GM13976 (cell line): ENCODE measurements at regions not wholly inside any gene's neighbourhood (a gene's known extent, or its start where the extent isn't known, plus 50 kb on each side); places are given as distances from the start of the nearest gene placed in this dataset.
"Not testable (repeated sequence)": the region's sequence is repeated elsewhere in the genome, so short reads cannot be mapped to it uniquely, and the experiment has no call there.

Experiments
- DNase-seq: peaks from one replicate; pipeline ENCODE4 v3.0.0; 2012; ENCODE audit warnings: low spot score
- in situ Hi-C: fragments of 300-500 bp; cut with MboI; formaldehyde crosslinking; loops from one replicate; pipeline ENCODE4 v1.12.0; 2022; ENCODE audit warnings: low sequenced_read_pairs, mixed read lengths, inconsistent platforms; ENCODE audit not compliant: unreplicated experiment
- TF ChIP-seq, protein P1 (sequence below): IDR thresholded peaks from 2 replicates; pipeline ENCODE4 v1.5.1; 2012; ENCODE audit warnings: borderline replicate concordance, mild to moderate bottlenecking; ENCODE audit not compliant: insufficient read depth; ENCODE audit errors: extremely low read depth, missing control alignments, control extremely low read depth

DNA sequence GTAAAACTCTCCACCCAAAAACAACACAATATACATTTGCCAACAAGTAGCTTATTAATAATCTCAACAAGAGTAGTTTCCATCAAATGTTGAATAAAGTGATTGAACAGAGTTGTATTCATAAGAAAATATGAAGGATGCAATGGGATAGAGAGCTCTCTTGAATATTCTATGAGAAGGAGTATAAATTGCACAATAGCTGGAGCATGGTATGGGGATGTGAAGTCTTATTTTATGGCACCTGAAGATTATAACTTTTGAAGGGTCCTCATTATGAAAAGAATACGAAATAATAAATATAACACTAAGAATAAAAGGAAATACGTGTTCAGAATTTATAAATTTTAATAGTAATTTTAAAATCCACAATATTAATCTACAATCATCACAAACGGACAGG is 1415.1 kb downstream of the KCNT2 start:
- in situ Hi-C loops = no loop called here
- no peak for DNase-seq
- TF ChIP-seq, protein P1, sequence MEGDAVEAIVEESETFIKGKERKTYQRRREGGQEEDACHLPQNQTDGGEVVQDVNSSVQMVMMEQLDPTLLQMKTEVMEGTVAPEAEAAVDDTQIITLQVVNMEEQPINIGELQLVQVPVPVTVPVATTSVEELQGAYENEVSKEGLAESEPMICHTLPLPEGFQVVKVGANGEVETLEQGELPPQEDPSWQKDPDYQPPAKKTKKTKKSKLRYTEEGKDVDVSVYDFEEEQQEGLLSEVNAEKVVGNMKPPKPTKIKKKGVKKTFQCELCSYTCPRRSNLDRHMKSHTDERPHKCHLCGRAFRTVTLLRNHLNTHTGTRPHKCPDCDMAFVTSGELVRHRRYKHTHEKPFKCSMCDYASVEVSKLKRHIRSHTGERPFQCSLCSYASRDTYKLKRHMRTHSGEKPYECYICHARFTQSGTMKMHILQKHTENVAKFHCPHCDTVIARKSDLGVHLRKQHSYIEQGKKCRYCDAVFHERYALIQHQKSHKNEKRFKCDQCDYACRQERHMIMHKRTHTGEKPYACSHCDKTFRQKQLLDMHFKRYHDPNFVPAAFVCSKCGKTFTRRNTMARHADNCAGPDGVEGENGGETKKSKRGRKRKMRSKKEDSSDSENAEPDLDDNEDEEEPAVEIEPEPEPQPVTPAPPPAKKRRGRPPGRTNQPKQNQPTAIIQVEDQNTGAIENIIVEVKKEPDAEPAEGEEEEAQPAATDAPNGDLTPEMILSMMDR = no peak

DNA sequence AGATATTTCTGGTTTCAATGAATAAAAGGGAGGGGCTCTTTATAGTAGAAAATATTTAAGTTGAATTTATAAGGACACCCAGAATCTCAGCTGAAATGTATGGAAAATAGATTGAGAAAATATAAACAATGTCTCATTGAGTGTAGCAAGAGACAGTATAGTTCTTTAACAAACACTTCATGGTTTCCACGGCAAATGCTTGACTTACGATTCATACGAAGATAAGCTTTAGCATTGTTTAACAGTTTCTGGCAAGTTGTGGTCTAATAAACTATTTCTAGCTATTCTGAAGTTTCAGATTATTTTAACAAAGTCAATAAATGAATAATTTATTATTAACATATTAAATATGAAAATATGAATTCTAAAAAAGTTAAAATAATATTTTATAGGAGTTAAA is 1419.4 kb downstream of the KCNT2 start:
- DNase-seq = no peak
- TF ChIP-seq, protein P1 = no peak
- in situ Hi-C loops = no loop called here

DNA sequence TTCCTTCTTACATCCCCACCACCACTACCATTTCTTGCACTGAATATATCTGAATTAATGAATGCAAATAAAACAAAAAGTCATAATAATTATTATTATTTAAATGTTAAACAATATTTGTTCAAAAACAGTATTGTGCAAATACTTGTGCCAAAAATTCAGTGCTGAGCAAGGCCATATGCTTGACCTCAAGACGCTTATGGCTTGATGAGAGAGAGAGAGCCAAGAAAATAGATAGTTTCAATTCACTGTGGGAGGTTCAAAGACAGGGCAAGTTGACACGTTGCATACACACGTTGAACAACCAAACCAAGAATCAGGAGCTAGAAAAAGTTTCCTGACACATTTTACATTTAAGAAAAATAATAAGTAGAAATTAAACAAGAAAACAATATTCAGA is 1421.7 kb downstream of the KCNT2 start:
- in situ Hi-C loops = no loop called here
- no peak for DNase-seq

DNA sequence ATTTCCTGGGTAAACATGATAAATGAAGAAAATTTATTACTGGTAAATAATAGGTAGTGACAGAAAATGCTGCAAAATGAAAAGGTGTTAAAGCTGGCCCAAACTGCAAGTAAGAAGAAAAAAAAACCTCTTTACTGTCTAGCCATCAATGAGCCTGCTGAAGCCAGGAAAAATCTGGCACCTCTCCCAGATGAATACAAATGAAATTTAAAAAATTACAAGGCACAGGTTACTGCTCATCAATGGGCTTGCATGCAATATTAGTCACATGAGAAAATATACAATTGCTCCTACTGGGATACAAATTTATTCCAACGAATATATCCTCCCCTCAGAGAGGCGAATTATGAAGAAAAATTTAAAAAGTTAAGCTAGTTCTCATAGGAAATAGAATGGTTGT is 1422.5 kb downstream of the KCNT2 start:
- DNase-seq = no peak
- in situ Hi-C loops = no loop called here
- TF ChIP-seq, protein P1 = no peak

More for the DNA sequence above, 1421.7 kb downstream of the KCNT2 start:
- TF ChIP-seq, protein P1 = no peak

DNA sequence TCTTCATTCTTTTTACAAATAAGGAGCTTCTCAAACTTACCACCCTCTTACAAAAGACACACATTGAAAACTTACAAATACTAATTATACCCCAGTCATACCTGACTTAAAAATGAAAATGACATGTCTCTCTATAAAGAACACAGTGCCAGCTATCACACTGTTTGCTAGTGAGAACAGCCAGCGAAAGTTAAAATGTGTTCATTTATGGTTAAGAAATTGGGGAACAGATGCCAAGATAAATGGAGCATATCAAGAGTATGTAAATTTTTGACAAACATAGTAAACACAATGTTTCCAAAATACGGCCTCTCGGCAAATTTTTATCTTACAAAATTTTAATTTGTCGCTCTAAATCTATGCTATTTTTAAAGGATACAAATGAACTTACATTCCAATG is 1422.9 kb downstream of the KCNT2 start:
- TF ChIP-seq, protein P1 = no peak
- DNase-seq = no peak
- in situ Hi-C loops = no loop called here

DNA sequence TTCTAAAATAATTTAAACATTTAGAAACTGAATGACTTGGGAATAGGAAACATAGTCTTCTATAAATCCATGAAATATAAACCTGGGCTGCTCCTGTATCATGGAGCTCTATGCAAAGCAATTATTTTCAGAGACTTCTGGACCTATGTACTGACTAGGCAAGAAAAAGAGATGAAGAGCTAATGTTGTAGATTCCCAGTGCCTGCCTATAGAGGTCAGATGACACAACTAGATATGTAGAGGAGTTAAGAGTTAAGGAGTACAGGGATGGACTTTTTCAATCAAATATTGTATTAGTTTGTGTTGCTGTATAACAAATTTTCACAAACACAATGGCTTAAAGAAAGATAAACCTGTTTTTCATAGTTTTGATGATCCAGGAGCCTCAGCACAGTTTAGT is 1434.5 kb downstream of the KCNT2 start:
- TF ChIP-seq, protein P1 = no peak
- no peak for DNase-seq
- in situ Hi-C loops = no loop called here

DNA sequence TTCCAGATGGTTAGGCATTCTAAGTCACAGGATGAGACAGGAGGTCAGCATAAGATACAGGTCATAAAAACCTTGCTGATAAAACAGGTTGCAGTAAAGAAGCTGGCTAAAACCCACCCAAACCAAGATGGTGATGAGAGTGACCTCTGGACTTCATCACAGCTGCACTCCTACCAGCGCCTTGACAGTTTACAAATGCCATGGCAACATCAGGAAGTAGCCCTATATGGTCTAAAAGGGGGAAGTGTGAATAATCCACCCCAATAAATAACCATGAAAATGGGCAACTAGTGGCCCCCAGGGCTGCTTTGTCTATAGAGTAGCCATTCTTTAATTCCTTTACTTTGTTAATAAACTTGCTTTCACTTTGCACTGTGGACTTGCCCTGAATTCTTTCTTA is 1448.4 kb downstream of the KCNT2 start:
- in situ Hi-C loops, DNase-seq: not testable (repeated sequence)
